ENCODE measurements at regions not wholly inside any gene's neighbourhood (a gene's known extent, or its start where the extent isn't known, plus 50 kb on each side); places are given as distances from the start of the nearest gene placed in this dataset.
A peak's percentile ranks its signal among the peaks of the same experiment; 100 is the strongest.

GRCh38 chr14:34120185-34120977 lies 169.5 kb upstream of the EGLN3 start:
- DNase-seq (ENCODE audit: low spot score): no peak
- in situ Hi-C loops (cut with HindIII; ENCODE audit: low sequenced_read_pairs): no loop called here

- in situ Hi-C loops (cut with HindIII; ENCODE audit: low sequenced_read_pairs): no loop called here
- no peak for DNase-seq (ENCODE audit: low spot score)
Measured at GRCh38 chr14:34119107-34119858, 168.4 kb upstream of the EGLN3 start.

DNA sequence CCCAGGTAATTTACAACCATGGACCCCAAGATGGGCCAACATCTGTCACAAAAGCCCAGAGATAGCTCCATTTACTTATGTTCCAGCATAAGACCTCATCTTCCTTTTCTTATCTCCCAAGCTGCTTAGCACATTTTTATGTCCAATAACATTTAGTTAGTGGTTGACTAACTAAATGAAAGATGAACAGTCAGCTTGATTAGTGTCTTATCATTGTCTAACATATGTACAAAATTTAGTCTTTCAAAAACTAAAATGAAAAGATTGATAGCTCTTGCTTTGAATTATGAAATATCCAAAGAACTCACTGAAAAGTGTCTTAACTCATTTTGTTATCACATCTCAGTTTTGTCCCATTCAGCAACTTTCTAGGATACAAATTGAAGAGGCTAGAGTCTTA lies 163.1 kb upstream of the EGLN3 start:
- no peak for DNase-seq (ENCODE audit: low spot score)
- in situ Hi-C loops (cut with HindIII; ENCODE audit: low sequenced_read_pairs): no loop called here

DNA sequence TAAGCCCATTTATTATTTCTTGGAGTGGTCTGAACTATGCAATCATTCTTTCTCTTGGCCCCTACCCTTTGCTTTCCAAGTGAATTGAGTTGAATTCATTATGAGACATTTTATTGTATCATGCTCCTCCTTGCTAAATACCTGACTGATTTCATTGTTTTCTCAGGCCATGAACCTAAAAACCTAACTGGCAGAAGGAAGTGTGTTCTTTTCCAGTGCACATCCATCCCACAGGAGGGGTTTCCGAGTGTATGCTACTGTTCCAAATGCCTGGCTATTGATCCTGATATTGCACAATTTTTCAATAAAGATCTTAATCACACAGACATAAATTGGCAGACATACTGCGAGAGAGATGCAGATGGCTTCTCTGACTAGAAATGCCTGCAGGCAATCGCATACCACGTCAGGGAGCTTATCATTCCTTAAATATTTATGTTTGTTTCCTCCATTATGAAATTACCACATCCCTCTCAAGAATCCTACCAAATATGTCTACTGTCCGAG lies 162.2 kb upstream of the EGLN3 start:
- in situ Hi-C loops (cut with HindIII; ENCODE audit: low sequenced_read_pairs): no loop called here
- no peak for DNase-seq (ENCODE audit: low spot score)

GRCh38 chr14:34111953-34112352 lies 161.1 kb upstream of the EGLN3 start:
- in situ Hi-C loops (cut with HindIII; ENCODE audit: low sequenced_read_pairs): no loop called here
- no peak for DNase-seq (ENCODE audit: low spot score)

- in situ Hi-C loops (cut with HindIII; ENCODE audit: low sequenced_read_pairs): no loop called here
- DNase-seq (ENCODE audit: low spot score): no peak
Measured at GRCh38 chr14:34111505-34111904, 160.6 kb upstream of the EGLN3 start.

DNA sequence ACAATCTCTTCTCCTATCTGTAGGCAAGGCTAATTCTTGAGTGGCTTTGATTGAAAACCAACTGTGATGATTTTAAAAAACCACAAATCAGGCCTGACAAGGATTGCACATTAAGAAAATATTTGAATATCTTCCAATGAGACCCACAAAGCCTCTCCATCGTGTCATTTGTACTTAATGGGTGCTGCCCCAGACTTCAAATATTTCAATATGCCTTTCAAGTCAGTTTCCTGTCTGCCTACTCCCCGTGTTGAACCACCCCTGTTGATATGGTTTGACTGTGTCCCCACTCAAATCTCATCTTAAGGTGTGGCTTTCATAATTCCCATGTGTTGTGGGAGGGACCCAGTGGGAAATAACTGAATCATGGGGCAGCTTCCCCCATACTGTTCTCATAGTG lies 159.7 kb upstream of the EGLN3 start:
- DNase-seq (ENCODE audit: low spot score): no peak
- in situ Hi-C loops (cut with HindIII; ENCODE audit: low sequenced_read_pairs): no loop called here

GRCh38 chr14:34107441-34107840 lies 156.6 kb upstream of the EGLN3 start:
- no peak for DNase-seq (ENCODE audit: low spot score)
- in situ Hi-C loops (cut with HindIII; ENCODE audit: low sequenced_read_pairs): no loop called here

GRCh38 chr14:34106310-34106709 lies 155.4 kb upstream of the EGLN3 start:
- in situ Hi-C loops (cut with HindIII; ENCODE audit: low sequenced_read_pairs): no loop called here

DNA sequence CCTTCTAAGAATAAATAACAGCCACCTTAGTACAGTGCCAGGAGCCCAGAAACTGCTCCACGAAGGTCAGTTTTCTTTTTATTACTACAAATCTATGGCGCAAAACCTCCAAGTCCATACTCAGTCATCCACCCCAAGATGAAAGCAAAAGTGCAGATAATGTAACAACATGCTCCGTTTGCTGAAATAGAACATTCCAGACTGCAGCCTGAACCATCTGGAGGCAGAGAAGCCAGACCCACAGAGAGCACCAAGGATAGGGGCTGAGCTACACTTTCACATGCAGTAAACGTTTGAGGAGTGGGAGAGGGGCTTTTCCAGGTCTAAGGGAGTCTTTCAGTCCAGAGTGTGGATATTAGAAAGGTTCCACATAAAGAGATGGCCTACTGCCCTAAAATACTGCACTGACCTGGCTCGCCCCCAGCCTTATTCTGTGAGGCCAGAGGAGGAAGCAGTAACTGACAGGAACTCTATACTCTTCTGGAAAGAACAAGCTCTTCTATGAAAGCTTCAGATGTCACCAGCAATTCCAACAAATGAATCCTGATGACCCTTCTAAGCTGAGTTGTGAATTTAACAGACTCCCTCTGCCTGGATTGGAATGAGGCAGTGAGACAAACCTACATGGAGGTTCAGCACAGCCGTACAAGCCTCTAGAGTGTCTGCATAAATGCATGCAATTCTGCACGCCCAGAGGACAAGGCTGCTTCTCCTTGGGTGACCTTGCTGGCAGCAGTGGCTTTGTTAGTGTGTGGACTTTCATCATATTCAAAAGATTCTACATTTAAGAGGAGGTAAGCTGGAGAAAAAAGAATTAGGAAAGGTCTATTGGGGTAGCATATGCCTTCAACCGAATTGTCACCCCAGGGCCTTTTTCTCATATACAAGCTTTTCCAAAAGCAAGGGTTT lies 153.9 kb upstream of the EGLN3 start:
- no peak for DNase-seq (ENCODE audit: low spot score)
- in situ Hi-C loops (cut with HindIII; ENCODE audit: low sequenced_read_pairs): no loop called here

More at GRCh38 chr14:34106310-34106709, 155.4 kb upstream of the EGLN3 start:
- no peak for DNase-seq (ENCODE audit: low spot score)

GRCh38 chr14:34103176-34103575 lies 152.3 kb upstream of the EGLN3 start:
- DNase-seq (ENCODE audit: low spot score): no peak
- in situ Hi-C loops (cut with HindIII; ENCODE audit: low sequenced_read_pairs): no loop called here

- in situ Hi-C loops (cut with HindIII; ENCODE audit: low sequenced_read_pairs): no loop called here
- DNase-seq (ENCODE audit: low spot score): no peak
Measured at GRCh38 chr14:34099635-34100034, 148.8 kb upstream of the EGLN3 start.

DNA sequence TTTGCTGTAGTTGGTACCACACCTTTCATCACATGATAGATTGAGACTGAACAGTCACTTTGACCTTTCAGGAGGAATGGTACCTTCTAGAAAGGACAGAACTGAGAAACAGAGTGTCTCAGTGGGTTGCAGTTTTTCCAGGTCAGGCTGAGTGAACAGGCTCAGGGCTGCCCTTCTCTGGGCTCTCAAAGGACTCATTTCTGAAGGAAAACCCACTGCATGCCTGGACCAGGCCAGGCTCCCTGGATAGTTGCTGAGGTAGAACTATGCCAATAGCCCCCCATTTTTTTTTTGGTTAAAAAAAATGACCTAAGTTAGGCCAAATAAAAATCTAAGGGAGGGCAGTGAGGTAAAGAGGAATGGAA lies 148.1 kb upstream of the EGLN3 start:
- no peak for DNase-seq (ENCODE audit: low spot score)
- in situ Hi-C loops (cut with HindIII; ENCODE audit: low sequenced_read_pairs): no loop called here

DNA sequence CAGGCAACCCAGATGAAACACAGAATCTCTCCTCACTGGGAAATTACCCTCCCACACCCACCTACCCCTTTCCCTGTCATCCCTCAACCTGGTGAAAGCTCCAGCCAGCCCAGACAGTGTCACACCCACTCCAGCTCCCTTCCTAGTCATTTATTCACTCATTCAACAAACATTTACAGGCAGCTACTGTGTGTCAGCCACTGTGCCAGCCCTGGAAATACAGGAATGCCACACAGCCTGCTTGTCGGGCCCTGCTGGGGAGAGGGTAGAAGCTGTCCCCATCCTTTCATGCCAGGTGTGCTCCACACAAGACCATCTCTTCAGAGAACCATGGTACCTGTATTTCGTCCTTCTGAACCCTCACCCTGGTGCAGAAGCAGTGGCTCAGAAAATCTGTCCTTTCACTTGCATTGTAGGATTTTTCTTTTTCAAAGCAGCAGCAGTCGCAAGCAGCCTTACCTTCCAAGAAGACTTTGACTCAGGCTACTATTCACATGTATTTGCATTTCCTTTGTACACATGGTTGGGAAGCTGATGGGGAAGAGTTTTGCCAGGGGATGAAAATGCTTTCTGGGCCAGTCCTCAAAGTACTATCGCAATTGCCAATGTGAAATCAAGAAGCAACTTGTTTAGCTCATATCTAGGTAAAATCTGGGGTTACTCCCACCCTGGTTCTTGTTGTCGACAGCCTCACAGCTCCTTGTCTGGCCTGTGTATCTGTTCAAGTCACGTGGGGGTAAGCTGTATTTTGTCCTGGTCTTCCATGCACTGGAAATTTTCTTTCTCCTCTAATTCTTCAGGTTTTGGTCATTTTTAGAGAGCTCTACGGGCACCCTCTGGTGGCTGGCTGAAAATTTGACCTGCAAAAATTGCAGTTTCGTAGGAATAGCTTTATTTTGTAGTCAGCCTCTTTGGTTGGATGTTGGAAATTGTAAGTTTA lies 147.4 kb upstream of the EGLN3 start:
- peak; percentile 65 for DNase-seq (ENCODE audit: low spot score)
- in situ Hi-C loops (cut with HindIII; ENCODE audit: low sequenced_read_pairs): no loop called here

DNA sequence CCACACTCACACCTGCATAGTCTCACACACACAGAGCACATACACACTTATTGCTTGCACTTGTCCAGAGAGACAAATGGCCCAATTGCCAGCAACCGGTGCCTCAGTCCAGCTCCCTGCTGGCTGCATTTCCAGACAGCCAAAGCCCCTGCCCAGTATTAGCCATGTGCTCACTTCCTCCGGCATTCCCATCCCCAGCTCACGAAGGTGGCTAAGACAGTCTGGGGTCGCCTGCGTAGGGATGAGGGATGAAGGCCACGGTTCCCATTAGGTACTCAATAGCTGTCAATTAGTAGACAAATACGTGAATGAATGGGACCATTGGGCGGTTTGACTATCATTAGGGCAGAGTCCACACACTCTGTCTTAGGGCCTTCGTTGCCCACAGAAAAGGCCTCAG lies 146.8 kb upstream of the EGLN3 start:
- no peak for DNase-seq (ENCODE audit: low spot score)
- in situ Hi-C loops (cut with HindIII; ENCODE audit: low sequenced_read_pairs): no loop called here

DNA sequence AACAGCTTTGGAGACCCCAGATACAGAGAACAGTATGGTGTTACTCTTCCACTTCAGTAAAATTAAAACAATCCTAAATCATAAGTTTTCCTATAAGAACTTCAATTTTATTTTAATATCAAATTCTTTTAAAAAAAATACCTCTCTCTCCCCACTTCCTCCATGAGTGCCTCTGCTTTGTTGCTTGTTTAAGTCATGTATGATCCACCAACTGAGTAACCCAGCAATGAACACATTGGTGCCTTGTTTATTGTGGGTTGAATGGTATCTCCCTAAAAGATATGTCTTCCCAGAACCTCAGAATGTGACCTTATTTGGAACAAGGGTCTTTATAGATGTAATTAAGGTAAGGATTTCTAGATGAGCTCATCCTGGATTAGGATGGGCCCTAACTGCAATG lies 143.5 kb upstream of the EGLN3 start:
- no peak for DNase-seq (ENCODE audit: low spot score)
- in situ Hi-C loops (cut with HindIII; ENCODE audit: low sequenced_read_pairs): no loop called here

GRCh38 chr14:34093883-34094282 lies 143.0 kb upstream of the EGLN3 start:
- no peak for DNase-seq (ENCODE audit: low spot score)
- in situ Hi-C loops (cut with HindIII; ENCODE audit: low sequenced_read_pairs): no loop called here

GRCh38 chr14:34090451-34090850 lies 139.6 kb upstream of the EGLN3 start:
- in situ Hi-C loops (cut with HindIII; ENCODE audit: low sequenced_read_pairs): no loop called here
- DNase-seq (ENCODE audit: low spot score): no peak

DNA sequence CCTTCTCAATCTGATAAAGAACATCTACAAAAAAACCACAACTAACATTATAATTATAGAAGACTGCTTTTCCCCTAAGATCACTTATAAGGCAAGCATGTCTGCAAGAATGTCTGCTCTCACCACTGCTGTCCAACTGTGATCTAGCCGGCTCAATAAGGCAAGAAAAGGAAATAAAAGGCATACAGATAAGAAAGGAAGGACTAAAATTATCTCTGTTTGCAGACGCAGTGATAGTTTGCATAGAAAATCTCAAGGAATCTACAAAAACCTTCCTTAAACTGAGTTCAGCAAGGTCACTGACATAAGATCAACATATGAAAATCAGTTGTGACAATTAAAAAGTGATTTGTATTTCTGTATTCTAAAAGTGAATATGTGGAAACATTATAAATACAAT lies 138.0 kb upstream of the EGLN3 start:
- in situ Hi-C loops (cut with HindIII; ENCODE audit: low sequenced_read_pairs): no loop called here
- no peak for DNase-seq (ENCODE audit: low spot score)
